Esophagus muscularis mucosa (tissue), 3 donors: ENCODE measurements at regions not wholly inside any gene's neighbourhood (a gene's known extent, or its start where the extent isn't known, plus 50 kb on each side); places are given as distances from the start of the nearest gene placed in this dataset.

Experiments
- CTCF ChIP-seq, 3 experiments: fragments of 200-600 bp in 2 of 3; fragments of 450-650 bp in 1 of 3; sonication (generic) in 2 of 3; IDR thresholded peaks; one replicate each; pipeline ENCODE4 v1.5.1; 2017 to 2019; ENCODE audit warnings: antibody characterized with exemption in 3 of 3, mild to moderate bottlenecking in 2 of 3, moderate library complexity in 1 of 3
- POLR2A ChIP-seq: fragments of 450-650 bp; IDR thresholded peaks from one replicate; pipeline ENCODE4 v1.6.1; 2017; ENCODE audit warnings: antibody characterized with exemption, moderate library complexity, mild to moderate bottlenecking, low read depth
- POLR2AphosphoS5 ChIP-seq, 2 donors: sonication (generic); formaldehyde crosslinking; IDR thresholded peaks; one replicate each; pipeline ENCODE4 v1.6.1; 2017; ENCODE audit warnings: antibody characterized with exemption in 2 of 2

- TF ChIP-seq CTCF (IDR thresholded peaks at IDR 0.05) = no peak
- TF ChIP-seq POLR2A = no peak
- TF ChIP-seq POLR2AphosphoS5 (IDR thresholded peaks at IDR 0.05) = no peak
These were observed 154.3 kb downstream of the FGF9 start for GRCh38 chr13:21825186-21825585.
